ENCODE measurements at regions not wholly inside any gene's neighbourhood (a gene's known extent, or its start where the extent isn't known, plus 50 kb on each side); places are given as distances from the start of the nearest gene placed in this dataset.

DNA sequence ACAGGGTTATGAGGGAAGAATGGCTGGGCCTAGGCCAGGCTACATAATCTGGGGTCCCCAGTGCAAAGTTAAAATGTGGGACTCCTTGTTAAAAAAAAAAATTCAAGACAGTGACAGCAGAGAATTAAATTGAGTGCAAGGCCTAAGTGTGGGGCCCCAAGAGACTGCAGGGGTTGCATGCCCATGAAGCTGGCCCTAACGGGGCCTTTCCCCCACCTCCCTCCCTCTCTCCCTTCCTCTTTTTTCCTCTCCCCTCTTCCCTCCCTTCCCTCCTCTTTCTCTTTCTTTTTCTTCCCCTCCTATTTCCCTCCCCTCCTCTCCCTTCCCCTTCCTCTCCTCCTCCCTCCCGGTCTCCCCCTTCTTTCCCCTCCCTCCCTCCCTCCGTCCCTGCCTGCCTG lies 266.7 kb downstream of the LMO4 start:
- ATAC-seq, result no peak
- WGBS, 2 donors (ENCODE audit: low coverage in 1 of 2), result 31 to 51% methylated on average over 2 of the region's 3 CpGs
- Histone ChIP-seq H3K9me3 (no peaks in the 10 kb centered on the region), H3K4me1 (peaks cover 0 to 43% (median 13%) of the 10 kb centered on the region in 3 donors), H3K27me3 (no peaks in the 10 kb centered on the region), H3K27ac (peak overlapping the region in 1 of 4 donors; percentile 64), H3K4me3 (no peak overlapping the region), H3K36me3 (no peaks in the 10 kb centered on the region)
- TF ChIP-seq, protein P1, sequence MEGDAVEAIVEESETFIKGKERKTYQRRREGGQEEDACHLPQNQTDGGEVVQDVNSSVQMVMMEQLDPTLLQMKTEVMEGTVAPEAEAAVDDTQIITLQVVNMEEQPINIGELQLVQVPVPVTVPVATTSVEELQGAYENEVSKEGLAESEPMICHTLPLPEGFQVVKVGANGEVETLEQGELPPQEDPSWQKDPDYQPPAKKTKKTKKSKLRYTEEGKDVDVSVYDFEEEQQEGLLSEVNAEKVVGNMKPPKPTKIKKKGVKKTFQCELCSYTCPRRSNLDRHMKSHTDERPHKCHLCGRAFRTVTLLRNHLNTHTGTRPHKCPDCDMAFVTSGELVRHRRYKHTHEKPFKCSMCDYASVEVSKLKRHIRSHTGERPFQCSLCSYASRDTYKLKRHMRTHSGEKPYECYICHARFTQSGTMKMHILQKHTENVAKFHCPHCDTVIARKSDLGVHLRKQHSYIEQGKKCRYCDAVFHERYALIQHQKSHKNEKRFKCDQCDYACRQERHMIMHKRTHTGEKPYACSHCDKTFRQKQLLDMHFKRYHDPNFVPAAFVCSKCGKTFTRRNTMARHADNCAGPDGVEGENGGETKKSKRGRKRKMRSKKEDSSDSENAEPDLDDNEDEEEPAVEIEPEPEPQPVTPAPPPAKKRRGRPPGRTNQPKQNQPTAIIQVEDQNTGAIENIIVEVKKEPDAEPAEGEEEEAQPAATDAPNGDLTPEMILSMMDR (IDR thresholded peaks at IDR 0.05), result no peak
- no peak for TF ChIP-seq POLR2AphosphoS5 (IDR thresholded peaks at IDR 0.05)
- no peak for TF ChIP-seq EP300 (IDR thresholded peaks at IDR 0.05)
- TF ChIP-seq POLR2A (IDR thresholded peaks at IDR 0.05), result no peak

DNA sequence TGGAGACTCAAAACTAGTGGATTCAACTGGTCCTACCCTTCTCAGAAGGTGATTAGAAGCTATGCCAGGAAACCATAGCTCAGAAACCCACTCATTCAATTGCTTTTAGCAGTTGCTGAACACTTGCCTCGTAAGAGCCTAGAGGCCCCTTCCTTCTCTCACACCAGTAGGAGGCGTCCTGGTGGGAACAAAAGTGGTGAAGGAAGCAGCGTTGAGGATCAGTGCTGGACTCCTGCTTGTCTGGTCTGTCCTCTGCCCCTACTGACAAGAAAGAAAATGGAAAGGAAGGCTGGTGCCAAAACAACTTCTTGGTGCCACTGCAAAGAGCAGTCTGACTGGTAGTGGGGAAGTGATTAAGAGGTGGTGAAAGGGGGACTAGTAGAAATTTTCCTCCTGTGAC lies 269.7 kb downstream of the LMO4 start:
- TF ChIP-seq POLR2A (IDR thresholded peaks at IDR 0.05) (no peak), POLR2AphosphoS5 (IDR thresholded peaks at IDR 0.05) (no peak), EP300 (IDR thresholded peaks at IDR 0.05) (no peak)
- TF ChIP-seq, protein P1 (IDR thresholded peaks at IDR 0.05), result no peak
- no CpG with 5 or more reads among the region's 3 CpGs for WGBS, 2 donors (ENCODE audit: low coverage in 1 of 2)
- Histone ChIP-seq H3K9me3 (no peaks in the 10 kb centered on the region), H3K4me3 (no peak overlapping the region), H3K4me1 (peaks cover 0 to 53% (median 17%) of the 10 kb centered on the region in 3 donors), H3K27ac (no peak overlapping the region), H3K36me3 (no peaks in the 10 kb centered on the region), H3K27me3 (no peaks in the 10 kb centered on the region)
- no peak for ATAC-seq

DNA sequence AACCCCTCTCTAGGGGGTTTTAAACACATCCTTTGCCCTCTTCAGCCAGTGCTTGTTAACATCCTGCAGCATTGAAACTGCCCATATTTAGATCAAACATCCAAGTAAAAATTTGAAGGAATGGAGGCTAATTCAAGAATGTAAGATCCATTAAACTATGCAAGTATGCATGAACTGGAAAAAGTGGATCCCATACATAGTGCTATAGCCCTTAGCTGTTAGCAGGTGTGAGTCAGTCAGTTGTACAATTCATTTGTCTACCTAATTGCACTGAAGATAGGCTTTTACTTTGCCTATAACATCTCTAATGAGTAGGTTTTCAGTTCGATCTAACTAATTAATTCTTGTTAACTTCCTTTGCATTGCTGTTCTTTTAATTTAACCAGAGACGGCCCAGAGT lies 270.9 kb downstream of the LMO4 start:
- Histone ChIP-seq H3K36me3 (no peaks in the 10 kb centered on the region), H3K27ac (no peak overlapping the region), H3K4me3 (no peak overlapping the region), H3K4me1 (peaks cover 0 to 46% (median 14%) of the 10 kb centered on the region in 3 donors), H3K9me3 (no peaks in the 10 kb centered on the region), H3K27me3 (no peaks in the 10 kb centered on the region)
- TF ChIP-seq POLR2AphosphoS5 (IDR thresholded peaks at IDR 0.05) (no peak), EP300 (IDR thresholded peaks at IDR 0.05) (no peak), POLR2A (IDR thresholded peaks at IDR 0.05) (no peak)
- TF ChIP-seq, protein P1 (IDR thresholded peaks at IDR 0.05), result no peak
- WGBS, 2 donors (ENCODE audit: low coverage in 1 of 2), result 49 to 75% methylated on average over 2 of the region's 2 CpGs
- no peak for ATAC-seq

DNA sequence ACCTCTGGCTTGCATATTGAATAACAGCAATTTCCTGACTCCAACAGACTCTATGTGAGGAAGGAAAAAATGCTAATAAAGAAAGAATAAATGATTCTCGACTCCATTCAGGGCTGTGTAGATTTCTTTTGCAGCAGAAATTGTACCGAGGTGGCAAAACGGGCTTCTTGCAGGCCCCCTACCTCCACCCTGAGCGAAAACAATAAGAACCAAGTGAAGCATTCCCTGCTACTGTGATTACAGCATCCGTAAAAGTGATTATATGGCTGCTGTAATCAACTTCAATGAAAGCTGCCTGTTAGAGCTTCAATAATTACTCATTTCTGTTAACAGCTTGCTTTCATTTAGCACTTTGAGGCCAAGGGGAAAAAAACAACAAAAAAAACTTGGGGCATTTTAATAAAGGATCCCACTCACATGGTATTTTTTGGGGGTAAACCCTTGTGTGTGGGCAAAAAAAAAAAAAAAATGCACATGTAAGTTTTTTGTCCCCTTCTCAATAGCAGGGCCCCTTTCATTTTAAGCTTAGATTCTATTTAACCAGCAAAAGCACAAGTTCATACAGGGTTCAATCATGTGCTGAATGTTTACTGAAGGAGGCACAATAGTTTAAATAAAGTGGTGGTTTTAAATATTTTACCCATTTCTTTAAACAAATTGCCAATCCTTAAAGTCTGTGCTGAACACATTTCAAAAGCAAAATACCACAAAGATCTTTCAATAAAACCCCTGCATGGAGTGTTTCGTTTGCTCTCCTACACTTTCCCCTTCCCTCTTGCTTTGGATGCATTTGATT lies 271.6 kb downstream of the LMO4 start:
- no peak for ATAC-seq
- no peaks in the 10 kb centered on the region for H3K9me3 ChIP-seq
- H3K4me1 ChIP-seq, result peaks cover 0 to 39% (median 14%) of the 10 kb centered on the region in 3 donors
- H3K36me3 ChIP-seq, result no peaks in the 10 kb centered on the region
- 70 to 74% methylated on average over 6 of the region's 6 CpGs for WGBS, 2 donors (ENCODE audit: low coverage in 1 of 2)
- TF ChIP-seq, protein P1 (IDR thresholded peaks at IDR 0.05), result no peak
- no peak for TF ChIP-seq POLR2A (IDR thresholded peaks at IDR 0.05)
- TF ChIP-seq EP300 (IDR thresholded peaks at IDR 0.05), result no peak
- TF ChIP-seq POLR2AphosphoS5 (IDR thresholded peaks at IDR 0.05), result no peak
- H3K27ac ChIP-seq, result no peak overlapping the region
- H3K27me3 ChIP-seq, result no peaks in the 10 kb centered on the region
- H3K4me3 ChIP-seq, result no peak overlapping the region

DNA sequence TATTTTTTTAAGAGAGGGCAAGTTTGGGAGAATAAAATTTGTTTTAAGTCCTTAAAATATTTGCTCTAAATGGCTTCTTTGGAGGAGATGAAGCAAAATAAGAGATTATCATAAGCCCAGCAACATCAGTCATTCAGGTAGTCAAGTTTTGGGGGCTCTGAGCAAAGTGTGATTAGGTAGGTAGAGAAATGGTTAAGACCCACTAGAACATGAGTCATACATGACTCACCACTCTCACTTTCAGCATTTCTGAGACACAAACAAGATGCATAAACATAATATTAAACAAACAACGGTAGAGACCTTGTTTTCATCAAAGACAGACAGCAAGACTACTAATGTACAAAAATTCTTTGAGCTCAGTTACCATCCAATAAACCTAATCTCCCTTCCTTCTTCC lies 272.2 kb downstream of the LMO4 start:
- no peak overlapping the region for H3K27ac ChIP-seq
- H3K27me3 ChIP-seq, result no peaks in the 10 kb centered on the region
- no peak for ATAC-seq
- no peak overlapping the region for H3K4me3 ChIP-seq
- H3K9me3 ChIP-seq, result no peaks in the 10 kb centered on the region
- no peaks in the 10 kb centered on the region for H3K36me3 ChIP-seq
- peak; percentile 17 for TF ChIP-seq POLR2AphosphoS5 (IDR thresholded peaks at IDR 0.05)
- no peak for TF ChIP-seq EP300 (IDR thresholded peaks at IDR 0.05)
- WGBS, 2 donors (ENCODE audit: low coverage in 1 of 2), result 10 to 19% methylated on average over 1 of the region's 1 CpG
- peaks cover 0 to 34% (median 12%) of the 10 kb centered on the region in 3 donors for H3K4me1 ChIP-seq
